ENCODE measurements at regions not wholly inside any gene's neighbourhood (a gene's known extent, or its start where the extent isn't known, plus 50 kb on each side); places are given as distances from the start of the nearest gene placed in this dataset.
"Not testable (repeated sequence)": the region's sequence is repeated elsewhere in the genome, so short reads cannot be mapped to it uniquely, and the experiment has no call there.

DNA sequence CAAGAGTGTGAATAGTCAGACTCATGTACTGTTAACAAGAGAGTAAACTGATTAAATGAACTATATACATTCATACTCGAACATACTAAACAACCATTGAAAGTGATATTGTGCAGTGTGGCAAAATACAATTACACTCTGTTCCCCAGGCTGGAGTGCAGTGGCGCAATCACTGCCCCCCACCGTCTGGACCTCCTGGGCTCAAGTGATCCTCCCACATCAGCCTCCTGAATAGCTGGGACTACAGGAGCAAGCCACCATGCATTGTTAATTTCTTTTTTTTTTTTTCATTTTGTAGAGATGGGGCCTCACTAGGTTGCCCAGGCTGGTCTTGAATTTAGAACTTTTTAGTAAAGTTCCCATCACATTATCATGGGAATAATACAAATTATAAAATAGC is 77.3 kb upstream of the LSM14A start:
- Mint-ChIP-seq H3K36me3 (ENCODE audit: unreplicated experiment) (no peaks in the 10 kb centered on the region), H3K4me3 (ENCODE audit: unreplicated experiment) (no peak overlapping the region), H3K4me1 (ENCODE audit: low read depth, unreplicated experiment) (peaks cover 1% of the 10 kb centered on the region), H3K27ac (ENCODE audit: unreplicated experiment) (no peak overlapping the region), H3K27me3 (ENCODE audit: unreplicated experiment) (peaks cover 3% of the 10 kb centered on the region), H3K9me3 (ENCODE audit: unreplicated experiment) (no peaks in the 10 kb centered on the region)
- TF ChIP-seq, protein P1, sequence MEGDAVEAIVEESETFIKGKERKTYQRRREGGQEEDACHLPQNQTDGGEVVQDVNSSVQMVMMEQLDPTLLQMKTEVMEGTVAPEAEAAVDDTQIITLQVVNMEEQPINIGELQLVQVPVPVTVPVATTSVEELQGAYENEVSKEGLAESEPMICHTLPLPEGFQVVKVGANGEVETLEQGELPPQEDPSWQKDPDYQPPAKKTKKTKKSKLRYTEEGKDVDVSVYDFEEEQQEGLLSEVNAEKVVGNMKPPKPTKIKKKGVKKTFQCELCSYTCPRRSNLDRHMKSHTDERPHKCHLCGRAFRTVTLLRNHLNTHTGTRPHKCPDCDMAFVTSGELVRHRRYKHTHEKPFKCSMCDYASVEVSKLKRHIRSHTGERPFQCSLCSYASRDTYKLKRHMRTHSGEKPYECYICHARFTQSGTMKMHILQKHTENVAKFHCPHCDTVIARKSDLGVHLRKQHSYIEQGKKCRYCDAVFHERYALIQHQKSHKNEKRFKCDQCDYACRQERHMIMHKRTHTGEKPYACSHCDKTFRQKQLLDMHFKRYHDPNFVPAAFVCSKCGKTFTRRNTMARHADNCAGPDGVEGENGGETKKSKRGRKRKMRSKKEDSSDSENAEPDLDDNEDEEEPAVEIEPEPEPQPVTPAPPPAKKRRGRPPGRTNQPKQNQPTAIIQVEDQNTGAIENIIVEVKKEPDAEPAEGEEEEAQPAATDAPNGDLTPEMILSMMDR (IDR thresholded peaks at IDR 0.05; ENCODE audit: partially characterized antibody, unreplicated experiment) = no peak
- no peak for DNase-seq

DNA sequence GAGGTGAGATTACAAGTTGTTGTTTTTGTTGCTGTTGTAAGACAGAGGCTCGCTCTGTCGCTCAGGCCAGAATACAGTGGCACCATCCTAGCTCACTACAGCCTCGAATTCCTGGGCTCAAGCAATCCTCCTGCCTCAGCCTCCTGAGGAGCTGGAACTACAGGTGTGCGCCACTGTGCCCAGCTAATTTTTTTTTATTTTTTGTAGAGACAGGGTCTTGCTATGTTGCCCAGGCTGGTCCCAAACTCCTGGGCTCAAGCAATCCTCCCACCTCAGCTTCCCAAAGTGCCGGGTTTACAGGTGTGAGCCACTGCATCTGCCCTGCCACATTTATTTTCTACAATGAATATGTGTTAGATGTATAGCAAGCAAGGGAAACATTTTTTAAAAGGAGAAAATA is 76.9 kb upstream of the LSM14A start:
- not testable (repeated sequence) for H3K27me3 Mint-ChIP-seq (ENCODE audit: unreplicated experiment); H3K9me3 Mint-ChIP-seq (ENCODE audit: unreplicated experiment); H3K4me3 Mint-ChIP-seq (ENCODE audit: unreplicated experiment); DNase-seq; H3K36me3 Mint-ChIP-seq (ENCODE audit: unreplicated experiment); H3K4me1 Mint-ChIP-seq (ENCODE audit: low read depth, unreplicated experiment); H3K27ac Mint-ChIP-seq (ENCODE audit: unreplicated experiment)

DNA sequence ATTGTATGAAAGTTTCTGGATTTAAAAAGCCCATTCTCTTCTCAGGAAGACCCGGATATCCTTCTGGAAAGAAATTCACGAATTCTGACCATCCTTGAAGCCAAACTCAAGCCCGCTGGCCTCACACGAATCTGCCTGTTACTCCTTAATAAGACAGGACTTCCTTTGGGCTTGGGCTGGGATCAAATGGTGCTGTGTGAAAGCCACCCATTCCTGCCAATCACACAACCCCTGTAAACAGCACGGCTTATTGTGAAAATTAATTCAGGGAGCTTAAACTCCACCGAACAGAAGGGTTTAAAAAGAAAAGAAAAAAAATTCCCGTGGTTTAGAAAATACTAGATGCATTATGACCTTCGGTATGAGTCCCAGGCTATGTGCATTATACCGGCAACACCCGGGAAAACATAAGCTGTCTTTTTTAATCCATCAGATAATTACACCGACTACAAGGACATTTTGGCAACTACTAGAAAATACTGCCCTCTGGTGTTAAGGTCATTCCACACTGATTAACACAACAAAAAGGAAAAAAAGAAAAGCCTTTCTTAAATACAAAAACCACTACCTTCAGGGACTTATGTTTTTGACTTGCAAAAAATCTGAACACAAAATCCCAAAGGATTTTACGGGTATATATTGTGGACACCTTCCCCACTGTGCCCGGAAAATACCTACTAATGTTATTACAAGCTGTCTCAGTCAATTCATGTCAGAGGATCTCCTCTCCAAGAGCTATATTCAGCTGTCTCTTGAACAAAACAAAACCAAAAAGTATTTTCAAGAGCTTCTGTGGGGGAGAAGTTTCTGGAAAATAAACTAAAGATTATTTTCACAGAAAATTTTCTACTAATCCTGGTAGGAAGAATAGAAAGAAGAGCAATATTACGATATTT is 76.0 kb upstream of the LSM14A start:
- Mint-ChIP-seq H3K4me3 (ENCODE audit: unreplicated experiment) (peak overlapping the region; percentile 63), H3K27ac (ENCODE audit: unreplicated experiment) (no peak overlapping the region), H3K27me3 (ENCODE audit: unreplicated experiment) (peaks cover 3% of the 10 kb centered on the region), H3K4me1 (ENCODE audit: low read depth, unreplicated experiment) (peaks cover 1% of the 10 kb centered on the region), H3K36me3 (ENCODE audit: unreplicated experiment) (no peaks in the 10 kb centered on the region), H3K9me3 (ENCODE audit: unreplicated experiment) (no peaks in the 10 kb centered on the region)
- DNase-seq = no peak
- TF ChIP-seq, protein P1 (IDR thresholded peaks at IDR 0.05; ENCODE audit: partially characterized antibody, unreplicated experiment) = peak; percentile 84

DNA sequence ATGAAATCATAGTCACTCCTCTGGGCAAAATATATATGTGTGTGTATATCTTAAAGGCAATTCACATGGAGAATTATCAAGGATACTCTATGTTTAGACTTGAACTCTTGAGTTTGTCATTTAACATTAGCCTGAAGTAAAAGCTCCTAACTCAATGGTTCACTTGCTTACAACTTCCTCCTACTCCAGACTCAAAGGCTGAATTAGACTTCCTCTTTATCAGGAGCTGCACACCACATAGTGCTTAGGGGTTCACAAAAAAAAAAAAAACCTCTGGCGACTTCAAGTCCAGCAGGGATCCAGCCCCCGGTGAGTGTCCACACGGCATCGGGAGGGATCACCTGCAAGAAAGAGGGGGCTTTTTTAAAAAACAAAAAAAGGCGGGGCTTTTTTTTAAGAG is 68.2 kb upstream of the LSM14A start:
- Mint-ChIP-seq H3K27ac (ENCODE audit: unreplicated experiment) (no peak overlapping the region), H3K4me1 (ENCODE audit: low read depth, unreplicated experiment) (no peaks in the 10 kb centered on the region)

DNA sequence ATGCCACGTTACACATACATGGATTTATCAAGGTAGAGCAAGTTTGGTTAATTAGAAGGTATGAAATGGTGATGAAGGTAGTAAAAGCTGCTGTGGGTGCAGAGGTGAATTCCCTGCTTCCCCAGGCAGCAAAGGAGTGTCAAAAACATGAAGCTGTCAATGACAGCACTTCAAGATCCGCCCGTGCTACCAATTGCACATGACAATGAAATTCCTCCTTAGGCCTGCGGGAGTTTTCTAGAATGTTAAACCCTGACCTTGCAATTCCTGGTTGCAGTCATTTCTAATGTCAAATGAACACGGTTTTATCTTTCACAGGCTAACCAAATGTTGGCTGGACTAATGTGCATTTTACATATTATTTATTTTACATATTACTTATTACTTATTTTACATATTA is 67.7 kb upstream of the LSM14A start:
- no peaks in the 10 kb centered on the region for H3K36me3 Mint-ChIP-seq (ENCODE audit: unreplicated experiment)
- H3K4me1 Mint-ChIP-seq (ENCODE audit: low read depth, unreplicated experiment) = no peaks in the 10 kb centered on the region
- TF ChIP-seq, protein P1 (IDR thresholded peaks at IDR 0.05; ENCODE audit: partially characterized antibody, unreplicated experiment) = no peak
- no peak for DNase-seq
- no peak overlapping the region for H3K27ac Mint-ChIP-seq (ENCODE audit: unreplicated experiment)
- no peaks in the 10 kb centered on the region for H3K9me3 Mint-ChIP-seq (ENCODE audit: unreplicated experiment)
- peaks cover 4% of the 10 kb centered on the region for H3K27me3 Mint-ChIP-seq (ENCODE audit: unreplicated experiment)
- H3K4me3 Mint-ChIP-seq (ENCODE audit: unreplicated experiment) = no peak overlapping the region

More for the DNA sequence above, 68.2 kb upstream of the LSM14A start:
- Mint-ChIP-seq H3K9me3 (ENCODE audit: unreplicated experiment) (no peaks in the 10 kb centered on the region), H3K27me3 (ENCODE audit: unreplicated experiment) (peaks cover 3% of the 10 kb centered on the region), H3K36me3 (ENCODE audit: unreplicated experiment) (no peaks in the 10 kb centered on the region), H3K4me3 (ENCODE audit: unreplicated experiment) (no peak overlapping the region)
- TF ChIP-seq, protein P1 (IDR thresholded peaks at IDR 0.05; ENCODE audit: partially characterized antibody, unreplicated experiment) = no peak
- no peak for DNase-seq
